Stimulated activated CD4-positive, alpha-beta T cell treated with anti-CD3 and anti-CD28 coated beads, Interleukin-2, amount 100 ng/mL, for 48 hours (primary cell): ENCODE measurements at regions not wholly inside any gene's neighbourhood (a gene's known extent, or its start where the extent isn't known, plus 50 kb on each side); places are given as distances from the start of the nearest gene placed in this dataset.

ENCODE experiments used
- DNase-seq, 2 donors: peaks; one replicate each; pipeline ENCODE4 v3.0.0-alpha.2; 2020

DNA sequence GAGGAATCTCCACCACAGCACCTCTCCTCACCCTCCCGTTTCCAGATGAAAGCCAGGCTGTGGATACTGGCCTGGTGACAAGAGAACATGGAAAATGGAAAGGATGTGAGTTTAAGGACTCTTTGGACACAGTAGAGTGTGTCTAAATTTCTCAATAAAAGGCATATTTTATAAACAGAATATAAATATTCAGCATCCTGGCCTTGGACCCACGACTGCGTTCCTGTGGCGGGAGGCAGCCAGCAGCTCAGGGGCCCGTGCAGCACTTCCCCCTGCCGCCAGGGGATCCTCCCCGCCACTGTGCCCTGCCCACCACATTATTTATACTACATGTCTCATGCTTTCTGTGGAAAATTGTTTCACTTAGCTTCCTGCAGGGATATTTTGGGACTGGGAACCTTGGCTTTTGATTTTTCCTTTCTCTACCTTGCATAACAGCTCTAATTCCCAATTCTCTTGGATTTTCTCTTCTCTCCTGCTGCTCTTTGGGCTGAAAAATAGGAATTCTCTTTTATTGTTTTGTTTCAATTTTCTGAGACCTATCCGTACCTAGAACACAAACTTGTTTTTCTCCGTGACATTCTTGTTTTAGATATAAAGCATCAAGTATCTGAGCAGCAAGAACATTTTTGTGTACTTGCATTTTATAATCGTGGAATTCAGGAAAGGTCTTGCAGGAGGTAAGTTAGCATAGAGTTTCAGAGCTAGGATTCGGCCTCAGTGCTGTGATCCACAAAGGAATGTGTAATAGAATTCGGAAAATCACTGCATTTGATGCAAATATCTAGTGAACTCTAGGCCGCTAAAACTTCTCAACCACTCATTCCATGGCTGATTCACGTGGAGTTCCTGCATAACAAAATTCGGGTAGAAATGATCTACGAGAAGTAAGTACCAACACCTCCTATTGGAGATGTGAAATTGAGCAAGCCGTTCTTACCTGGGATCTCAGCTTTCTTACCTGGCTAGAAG, 107.7 kb upstream of the SPATA13 start:
- no peak for DNase-seq

DNA sequence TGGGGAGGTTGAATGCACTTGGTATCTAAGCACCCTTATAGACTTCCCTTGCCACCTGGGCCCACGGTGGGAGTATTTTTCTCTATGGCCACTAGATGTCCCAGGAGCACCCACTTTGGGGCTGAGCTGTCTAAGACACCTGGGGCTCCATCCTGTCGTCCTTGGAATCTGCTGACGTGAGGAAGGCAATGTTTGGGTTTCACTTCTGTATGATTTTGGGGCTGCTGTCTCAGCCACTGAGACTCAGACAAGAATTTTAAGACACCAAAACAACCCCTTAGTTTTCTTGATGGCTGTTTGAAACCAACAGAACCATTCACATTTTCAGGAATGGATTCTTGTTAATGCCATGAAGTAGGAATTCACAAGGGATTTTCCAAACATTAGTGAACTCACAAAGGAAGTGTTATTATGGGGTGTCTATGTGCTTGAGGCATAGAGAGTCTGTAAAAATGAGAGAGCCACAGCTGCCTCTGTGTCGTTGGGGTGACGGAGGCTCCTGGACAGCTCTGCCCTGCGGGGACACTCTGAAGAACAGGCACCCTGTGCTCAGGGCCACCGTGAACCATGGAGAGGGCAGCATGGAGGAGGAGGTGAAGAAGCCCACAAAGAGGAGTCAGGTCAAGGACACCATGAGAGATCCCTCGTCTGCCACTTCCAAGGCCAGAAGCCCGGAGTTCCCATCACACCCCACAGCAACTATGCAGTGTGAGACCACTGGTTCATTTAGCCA, 106.8 kb upstream of the SPATA13 start:
- DNase-seq = peak; percentile 51 to 52

DNA sequence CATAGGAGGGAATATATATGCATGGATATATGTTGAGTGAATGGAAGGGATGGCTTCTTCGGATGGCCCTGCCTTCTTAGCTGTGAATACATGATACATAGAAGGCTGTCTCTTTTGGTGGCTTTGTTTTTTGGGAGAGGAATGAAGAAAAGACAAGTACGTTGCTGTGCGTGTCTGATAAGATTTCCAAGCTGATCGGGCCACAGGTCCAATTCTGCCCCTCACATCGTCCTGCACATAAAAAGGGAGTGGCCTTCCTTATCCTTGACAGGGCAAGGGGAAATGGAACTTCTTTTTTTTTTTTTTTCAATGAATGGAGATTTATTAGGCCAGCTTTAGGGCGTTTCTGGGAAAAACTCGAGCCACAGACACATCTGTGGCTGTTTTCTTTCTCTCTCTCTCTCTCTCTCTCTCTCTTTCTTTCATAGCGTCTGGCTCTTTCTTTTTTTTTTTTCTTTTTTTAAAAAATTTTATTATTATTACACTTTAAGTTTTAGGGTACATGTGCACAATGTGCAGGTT, 103.8 kb upstream of the SPATA13 start:
- no peak for DNase-seq

DNA sequence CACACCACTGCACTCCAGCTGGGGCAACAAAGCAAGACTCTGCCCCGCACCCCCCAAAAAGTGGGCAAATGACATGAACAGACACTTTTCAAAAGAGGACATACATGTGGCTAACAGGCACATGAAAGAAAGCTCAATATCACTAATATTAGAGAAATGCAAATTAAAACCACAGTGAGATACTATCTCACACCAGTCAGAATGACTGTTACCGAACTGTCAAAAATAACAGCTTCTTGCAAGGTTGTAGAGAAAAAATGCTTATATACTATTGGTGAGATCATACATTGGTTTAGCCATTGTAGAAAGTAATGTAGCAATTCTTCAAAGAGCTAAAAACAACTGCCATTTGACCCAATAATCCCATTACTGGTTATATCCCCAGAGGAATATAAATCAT, 99.5 kb upstream of the SPATA13 start:
- DNase-seq = no peak

DNA sequence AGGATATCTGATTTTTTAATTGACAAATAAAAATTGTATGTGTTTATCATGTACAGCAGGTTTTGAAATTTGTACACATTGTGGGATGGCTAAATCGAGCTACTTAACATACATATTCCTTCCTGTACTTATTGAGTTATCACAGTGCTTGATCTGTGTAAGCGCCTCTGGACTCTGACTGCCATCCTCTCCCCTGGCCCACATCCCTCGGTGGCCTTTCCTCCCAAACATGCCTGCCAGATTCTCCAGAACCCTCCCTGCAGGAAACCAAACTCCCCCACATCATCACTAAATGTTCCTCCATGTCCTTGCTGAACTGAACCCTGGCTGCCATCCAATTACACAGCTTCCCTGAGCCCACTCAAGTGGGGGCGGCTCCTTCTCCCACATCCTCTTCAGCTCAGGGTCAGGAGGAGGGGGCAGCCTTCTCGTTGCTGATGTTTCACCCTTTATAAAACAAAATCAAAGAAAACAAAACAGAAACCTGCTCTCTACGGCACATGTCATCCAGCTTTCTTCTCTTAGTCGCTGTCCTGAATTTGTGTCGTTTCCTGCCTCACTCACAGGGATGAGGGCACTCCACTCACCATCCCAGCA, 97.1 kb upstream of the SPATA13 start:
- DNase-seq = no peak

DNA sequence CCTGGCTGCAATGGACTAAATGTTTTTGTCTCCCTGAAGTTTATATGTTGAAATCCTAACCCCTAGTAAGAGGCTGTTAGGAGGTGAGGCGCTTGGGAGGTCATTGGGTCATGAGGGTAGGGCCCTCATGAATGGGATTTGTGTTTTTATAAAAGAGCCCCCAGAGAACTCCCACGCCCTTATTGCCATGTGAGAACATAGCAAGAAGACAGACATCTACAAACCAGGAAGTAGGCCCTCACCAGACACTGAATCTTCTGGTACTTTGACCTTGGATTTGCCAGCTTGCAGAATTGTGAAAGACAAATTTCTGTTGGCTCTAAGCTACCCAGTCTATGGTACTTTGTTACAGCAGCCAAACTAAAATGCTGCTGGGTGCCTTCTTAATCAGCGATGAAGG, 96.1 kb upstream of the SPATA13 start:
- no peak for DNase-seq

DNA sequence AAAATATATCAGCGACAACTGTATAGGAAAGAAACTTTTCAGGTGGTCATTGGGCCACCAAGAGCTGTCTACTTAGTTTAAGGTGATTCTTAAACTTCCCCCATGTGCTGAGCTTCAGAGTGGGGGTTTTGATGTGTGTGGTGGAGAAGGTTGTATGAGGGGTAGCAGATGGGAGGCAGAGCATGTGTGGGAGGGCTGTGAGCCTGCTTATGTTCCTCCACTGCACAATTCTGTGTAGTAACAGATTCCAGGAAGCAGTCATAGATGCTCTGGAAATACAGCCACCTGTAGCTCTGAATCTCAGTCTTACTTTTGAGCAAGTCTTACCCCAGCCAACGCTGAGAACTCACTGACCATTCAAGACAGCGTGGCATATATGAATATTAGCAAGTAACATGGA, 95.3 kb upstream of the SPATA13 start:
- DNase-seq = no peak

DNA sequence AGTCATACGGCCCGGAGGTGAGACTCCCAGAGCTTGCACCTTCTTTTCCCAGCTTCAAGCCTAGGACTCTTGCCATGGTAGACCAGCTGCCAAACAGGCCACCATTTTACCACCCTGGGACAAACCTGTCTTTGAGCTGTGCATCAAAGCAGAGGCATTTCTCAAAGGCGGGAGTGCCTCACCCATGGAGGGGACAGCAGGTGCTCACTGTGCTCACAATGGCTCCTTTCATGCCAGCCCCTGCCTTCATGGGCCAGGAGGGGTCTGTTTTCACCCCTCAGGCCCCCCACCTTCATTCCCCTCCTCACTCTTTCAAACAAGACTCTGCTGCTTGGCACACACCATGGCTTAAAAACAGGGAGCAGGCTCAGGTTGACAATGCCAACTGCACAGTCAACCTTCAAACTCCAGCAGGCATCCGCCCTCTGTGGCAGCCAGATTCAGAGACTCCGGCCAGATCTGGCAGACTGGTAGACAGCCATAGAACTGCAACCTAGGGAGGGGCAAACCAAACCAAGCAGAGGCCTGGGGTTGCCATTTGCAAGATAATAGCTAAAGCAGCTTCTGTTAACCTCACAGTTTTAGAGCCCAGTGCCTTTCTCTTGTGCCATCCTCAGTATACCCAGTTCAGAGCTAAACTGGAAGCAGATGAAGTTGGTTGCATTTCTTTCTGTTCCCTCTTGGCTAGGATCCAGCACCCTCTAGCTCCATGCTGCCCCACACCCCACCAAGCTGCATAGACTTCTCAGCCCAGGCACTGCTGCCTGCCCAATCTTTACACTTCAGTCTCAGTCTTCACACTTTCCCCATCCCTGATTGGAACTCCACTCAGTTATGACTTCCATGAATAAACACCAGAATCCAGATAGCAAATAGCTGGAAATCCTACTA, 93.9 kb upstream of the SPATA13 start:
- no peak for DNase-seq

DNA sequence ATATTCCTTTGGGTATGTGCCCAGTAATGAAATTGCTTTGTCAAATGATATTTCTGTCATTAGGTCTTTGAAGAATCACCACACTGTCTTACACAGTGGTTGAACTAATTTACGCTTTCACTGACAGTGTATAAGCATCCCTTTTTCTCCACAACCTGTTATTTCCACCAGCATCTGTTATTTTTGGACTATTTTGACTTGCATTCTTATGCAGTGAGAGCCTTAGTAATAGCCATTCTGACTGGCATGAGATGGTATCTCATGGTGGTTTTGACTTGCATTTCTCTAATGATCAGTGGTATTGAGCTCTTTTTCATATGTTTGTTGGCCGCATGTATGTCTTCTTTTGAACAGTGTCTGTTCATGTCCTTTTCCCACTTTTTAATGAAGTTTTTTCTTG, 92.0 kb upstream of the SPATA13 start:
- DNase-seq = no peak

DNA sequence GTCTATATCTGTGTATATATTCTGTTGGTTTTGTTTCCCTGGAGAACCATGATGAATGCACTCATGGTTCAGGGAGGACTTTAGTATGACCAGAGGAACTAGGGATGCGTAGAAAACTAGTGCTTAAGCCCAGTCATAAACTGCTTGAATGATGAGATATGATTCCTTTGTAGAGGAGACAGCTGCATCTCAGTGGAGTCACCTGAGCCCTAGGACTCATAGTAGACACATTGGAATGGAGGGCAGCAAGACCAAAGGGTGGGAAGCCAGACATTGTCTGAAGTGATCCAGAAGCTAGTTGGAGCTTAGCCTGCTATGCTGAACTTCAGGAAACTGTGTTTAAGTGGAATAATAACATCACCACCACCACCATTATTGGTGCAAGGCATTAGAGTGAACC, 89.5 kb upstream of the SPATA13 start:
- no peak for DNase-seq

DNA sequence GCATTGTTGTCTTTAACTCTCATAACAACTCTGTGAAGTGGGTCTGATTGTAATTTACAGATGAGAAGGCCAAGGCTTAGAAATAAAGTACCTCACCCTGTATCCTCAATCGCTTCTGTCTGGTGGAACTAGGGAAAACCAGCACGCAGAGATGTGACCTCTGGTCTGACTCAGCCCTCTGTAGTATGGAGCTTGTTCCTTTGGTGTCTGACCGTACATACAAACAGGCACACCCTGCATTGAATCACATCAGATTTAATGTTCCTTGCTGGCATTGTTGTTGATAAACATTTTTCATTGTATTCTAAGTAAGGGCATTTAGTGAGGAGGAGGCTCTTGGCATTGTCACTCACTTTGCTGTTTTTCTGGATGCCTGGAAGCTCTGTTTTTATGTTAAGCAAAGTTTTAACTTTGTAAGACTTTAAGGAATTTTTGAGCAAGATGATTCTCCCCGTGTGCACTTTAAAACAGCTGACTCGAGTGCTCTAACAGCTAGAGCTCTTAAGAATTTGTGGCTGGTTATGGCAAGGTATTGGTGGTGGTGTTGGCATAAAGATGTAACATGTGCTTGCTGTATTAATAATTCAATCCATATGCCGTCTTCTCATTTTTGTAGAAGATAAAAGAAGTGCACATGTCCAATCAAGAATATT, 89.0 kb upstream of the SPATA13 start:
- DNase-seq = no peak

DNA sequence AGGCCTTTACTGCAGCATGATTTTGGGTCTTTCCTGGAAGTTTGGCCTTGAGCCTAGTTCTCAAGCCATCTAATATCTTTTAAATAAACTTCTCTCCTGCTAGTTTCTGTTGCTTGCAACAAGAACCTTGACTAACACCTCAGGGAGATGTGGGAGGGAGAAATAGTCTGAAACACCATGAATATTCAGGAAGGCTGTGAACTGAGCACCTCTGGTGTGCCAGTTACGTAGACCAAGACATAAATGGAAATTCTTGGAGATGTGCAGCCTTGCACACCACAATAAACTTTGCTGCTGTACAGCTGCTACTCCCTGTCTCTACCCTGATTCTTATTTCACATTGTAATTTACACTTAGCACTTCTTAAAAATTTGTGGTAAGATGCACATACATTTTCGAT, 86.9 kb upstream of the SPATA13 start:
- DNase-seq = no peak

DNA sequence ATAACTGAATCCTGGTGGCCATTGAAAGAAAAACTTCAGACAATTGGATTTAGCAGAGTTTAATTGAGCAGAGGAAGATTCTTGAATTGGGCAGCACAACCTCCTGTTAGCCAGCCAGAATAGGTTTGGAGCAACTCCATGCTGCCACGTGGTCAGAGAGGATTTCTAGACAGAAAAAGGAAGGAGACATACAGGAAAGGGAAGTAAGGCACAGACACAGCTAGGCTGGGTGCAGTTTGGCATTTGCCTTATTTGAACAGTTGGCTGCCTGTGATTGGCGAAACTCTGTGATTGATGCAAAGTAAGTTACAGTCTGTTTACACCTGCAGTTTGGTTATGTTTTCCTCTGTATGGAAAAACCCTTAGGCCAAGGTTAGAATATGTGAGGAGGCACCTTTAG, 85.8 kb upstream of the SPATA13 start:
- DNase-seq = no peak

DNA sequence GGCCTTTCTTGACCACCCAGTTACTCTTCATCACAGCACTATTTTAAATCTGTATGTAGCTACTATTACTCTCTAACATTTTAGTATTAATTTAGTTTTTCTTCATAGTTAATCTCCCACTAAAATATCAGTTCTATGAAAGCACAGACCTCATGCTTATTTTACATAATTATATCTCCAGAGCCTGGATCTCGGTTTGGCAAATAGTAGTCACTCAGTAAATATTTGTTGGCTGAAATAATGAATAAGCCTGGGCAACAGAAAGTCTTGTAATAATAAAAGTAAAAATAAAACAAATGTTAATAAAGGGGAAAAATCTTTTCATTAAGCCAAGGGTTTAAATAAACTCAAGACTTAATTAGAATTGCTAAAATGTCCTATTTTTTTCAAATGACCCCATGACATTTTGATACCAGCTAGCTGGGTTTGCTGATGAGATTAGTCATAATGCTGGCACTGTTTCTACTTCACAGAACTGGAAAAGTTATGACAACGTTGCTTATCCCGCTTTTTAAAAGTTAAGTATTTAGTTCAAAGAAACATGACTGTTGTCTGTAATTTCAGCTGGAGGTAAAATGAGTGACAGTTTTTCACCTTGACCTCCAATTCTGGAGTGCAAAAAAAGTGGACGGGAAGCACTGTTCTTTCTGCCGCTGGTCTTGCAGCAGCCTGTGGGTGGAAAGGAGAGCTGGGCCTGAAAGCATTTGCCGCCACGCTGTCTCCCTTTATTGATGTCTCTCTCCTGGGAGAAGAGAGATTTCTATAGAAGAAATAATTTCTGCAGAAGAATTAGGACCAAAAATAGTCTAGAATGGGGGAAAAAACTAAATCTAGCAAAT, 85.2 kb upstream of the SPATA13 start:
- no peak for DNase-seq

DNA sequence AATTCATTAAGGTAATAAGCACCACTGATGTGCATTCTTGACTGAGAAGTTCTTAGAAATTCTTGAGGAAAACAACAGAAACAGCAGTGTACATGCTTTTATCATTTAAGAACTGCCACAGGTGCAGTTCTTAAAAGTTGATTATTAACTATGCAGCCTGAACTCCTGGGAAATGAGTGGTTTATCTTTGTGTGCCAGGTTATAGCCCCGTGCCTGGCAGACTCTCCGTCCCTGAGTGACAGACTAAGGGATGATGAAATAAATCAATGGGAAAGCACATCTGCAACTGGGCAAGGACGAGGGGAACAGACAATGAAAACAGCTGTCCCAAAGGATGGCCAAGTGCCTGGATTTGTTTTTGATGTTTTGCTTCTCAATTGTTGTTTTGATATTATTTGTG, 84.4 kb upstream of the SPATA13 start:
- DNase-seq = no peak

DNA sequence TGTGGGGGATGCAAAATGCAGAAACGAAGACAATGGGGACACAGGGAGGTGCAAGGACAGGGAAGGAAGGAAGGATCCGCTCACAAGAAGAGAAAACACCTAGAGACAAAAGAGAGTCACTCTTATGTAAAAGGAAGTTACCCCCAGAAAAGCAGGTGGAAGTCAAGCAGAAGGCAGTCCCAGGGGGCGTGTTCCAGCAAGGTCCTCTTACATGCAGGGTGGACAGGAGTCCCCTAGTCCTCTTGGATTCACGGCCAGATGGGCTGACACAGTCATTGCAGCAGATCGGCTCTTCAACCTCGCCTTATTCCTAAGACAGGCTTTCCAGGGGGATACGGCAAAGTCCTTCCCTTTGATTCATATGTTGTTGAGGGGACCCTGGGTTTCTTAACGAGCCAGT, 83.9 kb upstream of the SPATA13 start:
- DNase-seq = no peak

DNA sequence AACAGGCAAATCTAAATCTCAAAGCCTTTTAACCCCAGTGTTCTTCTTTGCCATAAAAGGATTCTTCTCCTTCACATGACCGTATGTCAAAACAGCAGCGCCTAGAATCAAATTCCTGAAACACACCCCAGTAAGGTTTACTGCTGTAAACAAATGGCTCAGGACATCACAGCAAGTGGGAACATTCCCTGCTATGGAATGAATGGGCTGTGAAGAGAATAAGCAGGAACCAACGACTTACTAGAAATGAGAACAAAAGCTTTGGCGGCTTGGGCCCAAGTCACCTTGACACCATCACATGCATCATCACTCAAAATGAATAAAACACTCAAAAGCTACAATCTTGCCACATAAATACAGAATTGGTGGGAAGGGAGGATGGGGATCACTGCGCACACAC, 80.4 kb upstream of the SPATA13 start:
- no peak for DNase-seq

DNA sequence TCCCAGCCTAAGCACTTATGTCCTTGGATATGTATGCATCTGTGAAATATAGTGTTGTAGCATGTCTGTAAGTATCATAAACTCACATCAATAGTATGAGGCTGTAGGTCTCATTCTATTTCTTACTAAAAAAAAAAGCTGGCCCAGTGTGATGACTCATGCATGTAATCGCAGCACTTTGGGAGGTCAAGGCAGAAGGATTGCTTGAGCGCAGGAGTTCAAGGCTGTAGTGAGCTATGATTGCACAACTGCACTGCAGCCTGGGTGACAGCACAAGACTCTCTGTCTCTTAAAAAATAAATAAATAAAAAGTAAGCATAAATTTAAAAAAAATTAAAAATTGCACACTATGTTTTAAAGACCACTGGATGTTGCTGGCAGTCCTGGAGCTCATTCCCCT, 79.1 kb upstream of the SPATA13 start:
- DNase-seq = no peak

DNA sequence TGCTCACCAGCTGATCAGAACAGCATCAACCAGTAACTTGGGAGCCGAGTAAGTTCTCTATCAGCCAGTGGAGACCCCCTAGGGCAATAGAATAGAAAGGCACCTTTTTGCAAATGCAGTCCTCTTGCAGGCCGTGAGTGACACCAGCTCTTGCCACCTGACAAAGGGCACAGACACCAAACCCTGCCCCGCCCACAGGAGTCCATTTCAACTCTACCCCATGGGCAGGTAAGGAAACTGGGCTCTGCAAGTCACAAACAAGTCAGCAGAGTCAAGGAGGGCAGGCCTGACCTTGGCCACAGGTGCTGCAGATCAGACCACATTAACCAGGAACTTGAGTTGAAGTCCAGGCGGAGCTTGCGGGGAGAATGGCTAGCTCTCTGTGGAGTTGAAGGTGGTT, 77.4 kb upstream of the SPATA13 start:
- no peak for DNase-seq

DNA sequence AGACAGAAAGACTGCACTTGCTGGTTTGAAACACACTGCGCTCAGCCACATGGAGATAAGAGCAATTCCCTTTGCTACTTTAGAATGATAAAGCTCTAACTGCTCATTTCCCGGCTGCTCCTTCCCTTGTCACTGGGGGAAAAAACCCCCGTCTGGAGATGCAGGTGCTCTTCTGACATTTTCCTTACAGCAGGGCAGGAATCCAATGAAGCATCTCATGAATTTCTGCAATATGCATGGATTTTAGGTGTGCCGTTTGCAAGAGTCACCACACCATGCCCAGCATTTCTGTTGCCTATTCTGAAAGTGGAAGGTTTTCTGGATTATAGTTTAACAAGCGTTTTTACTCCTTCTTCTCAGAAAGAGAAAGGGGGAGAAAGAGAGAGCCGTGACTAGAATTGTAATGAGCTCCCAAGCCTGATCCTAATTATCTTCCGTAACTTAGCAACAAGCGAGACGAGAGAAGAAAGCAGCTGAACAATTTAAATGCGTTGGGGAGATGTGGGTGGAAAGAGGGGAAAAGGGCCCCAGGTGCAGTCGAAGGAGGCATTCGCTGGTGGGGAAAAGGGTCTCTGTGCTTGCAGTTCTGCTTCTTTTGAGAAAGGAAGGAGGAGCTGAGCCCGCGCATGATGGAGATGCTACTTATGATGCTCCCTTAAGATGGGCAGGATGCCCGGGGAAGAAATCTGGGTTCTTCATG, 76.6 kb upstream of the SPATA13 start:
- no peak for DNase-seq
